ENCODE measurements at regions not wholly inside any gene's neighbourhood (a gene's known extent, or its start where the extent isn't known, plus 50 kb on each side); places are given as distances from the start of the nearest gene placed in this dataset.

- TF ChIP-seq CTCF (conservative IDR thresholded peaks at IDR 0.05; ENCODE audit: low read depth, low read length), result no peak
- no peak for DNase-seq (ENCODE audit: low read depth)
- no peak overlapping the region for H3K4me3 ChIP-seq (ENCODE audit: low read depth, low read length)
These were observed 1783.4 kb upstream of the AGA start for GRCh38 chr4:179225594-179225993.

DNA sequence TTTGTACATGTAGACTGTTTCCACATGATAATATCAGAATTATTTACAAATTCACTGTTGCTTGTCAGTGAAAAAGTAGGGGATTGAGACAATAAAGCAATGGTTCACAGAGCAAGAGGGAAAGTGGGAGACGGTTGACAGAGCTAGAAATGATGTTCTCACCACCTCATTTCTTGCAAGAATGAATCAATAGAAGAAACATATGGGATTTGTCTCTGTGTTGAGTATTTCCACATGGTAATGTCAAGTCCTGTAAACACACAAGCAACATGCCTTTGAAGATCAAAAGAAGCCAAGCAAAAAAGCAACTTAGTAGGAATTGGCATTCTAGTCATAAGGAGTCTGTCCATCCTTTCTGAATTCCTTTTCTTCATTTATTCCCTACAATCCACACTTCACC is 1806.6 kb upstream of the AGA start:
- DNase-seq (ENCODE audit: low read depth), result no peak
- no peak for TF ChIP-seq CTCF (conservative IDR thresholded peaks at IDR 0.05; ENCODE audit: low read depth, low read length)
- H3K4me3 ChIP-seq (ENCODE audit: low read depth, low read length), result no peak overlapping the region

DNA sequence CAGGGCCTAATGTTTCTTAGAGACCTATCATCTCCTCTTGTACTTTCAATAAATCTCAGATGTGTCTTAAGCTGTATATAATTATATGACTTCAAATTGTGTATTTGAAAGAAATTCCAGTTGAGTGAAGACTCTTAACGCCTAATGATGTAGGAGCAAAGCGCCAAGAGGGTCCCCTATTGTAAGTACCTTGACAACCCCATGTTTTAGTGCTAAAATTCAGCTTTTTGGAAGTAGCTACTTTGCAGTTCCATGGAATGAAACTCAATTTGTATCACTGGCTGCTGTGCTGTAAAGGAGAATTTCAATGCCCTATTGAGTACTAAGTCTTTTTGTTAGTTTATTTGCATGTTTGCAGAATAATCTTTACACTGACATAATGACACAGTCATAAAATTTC is 1826.6 kb upstream of the AGA start:
- no peak for TF ChIP-seq CTCF (conservative IDR thresholded peaks at IDR 0.05; ENCODE audit: low read depth, low read length)
- no peak overlapping the region for H3K4me3 ChIP-seq (ENCODE audit: low read depth, low read length)
- no peak for DNase-seq (ENCODE audit: low read depth)

DNA sequence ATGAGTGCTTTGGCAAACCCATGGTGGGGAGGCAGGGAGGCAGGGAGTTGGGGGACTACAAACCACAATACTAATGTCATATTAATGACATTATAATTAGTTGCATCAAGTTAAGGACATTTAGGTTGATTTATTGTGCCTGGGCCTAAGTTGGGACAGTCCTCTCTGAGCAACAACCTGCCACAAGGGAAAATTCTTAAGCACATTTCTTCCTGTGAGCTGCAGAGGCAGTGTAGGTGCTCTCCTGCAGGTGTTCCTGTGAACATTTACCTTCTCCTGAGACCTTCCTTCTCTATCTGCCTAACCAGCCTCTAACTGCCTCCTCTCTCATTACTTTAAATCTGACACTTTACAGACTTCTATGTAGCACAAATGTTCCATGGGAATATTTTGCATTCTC is 1830.0 kb upstream of the AGA start:
- H3K4me3 ChIP-seq (ENCODE audit: low read depth, low read length), result no peak overlapping the region
- DNase-seq (ENCODE audit: low read depth), result no peak
- no peak for TF ChIP-seq CTCF (conservative IDR thresholded peaks at IDR 0.05; ENCODE audit: low read depth, low read length)

DNA sequence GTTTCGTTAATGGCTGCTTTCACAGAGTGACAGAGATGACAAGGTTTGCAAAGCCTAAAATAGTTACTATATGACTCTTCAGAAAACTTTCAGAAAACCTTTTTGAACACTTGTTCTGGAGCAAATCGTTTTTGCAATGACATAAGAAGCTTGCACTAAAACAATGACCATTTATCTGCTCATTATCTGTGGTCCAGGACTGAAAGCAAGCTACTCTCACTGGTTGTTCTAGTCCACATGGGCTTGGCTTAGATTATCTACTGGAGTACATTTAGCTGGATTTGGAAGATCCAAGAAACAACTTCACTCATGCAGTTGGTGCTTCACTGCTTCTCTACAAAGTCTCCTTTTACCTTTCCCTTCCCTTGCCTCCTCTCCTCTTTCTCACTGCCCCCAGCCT is 1836.4 kb upstream of the AGA start:
- no peak overlapping the region for H3K4me3 ChIP-seq (ENCODE audit: low read depth, low read length)
- TF ChIP-seq CTCF (conservative IDR thresholded peaks at IDR 0.05; ENCODE audit: low read depth, low read length), result no peak

GRCh38 chr4:179285696-179286095 is 1843.5 kb upstream of the AGA start:
- DNase-seq (ENCODE audit: low read depth), result no peak
- H3K4me3 ChIP-seq (ENCODE audit: low read depth, low read length), result no peak overlapping the region
- TF ChIP-seq CTCF (conservative IDR thresholded peaks at IDR 0.05; ENCODE audit: low read depth, low read length), result no peak

More for the DNA sequence above, 1836.4 kb upstream of the AGA start:
- DNase-seq (ENCODE audit: low read depth), result no peak

DNA sequence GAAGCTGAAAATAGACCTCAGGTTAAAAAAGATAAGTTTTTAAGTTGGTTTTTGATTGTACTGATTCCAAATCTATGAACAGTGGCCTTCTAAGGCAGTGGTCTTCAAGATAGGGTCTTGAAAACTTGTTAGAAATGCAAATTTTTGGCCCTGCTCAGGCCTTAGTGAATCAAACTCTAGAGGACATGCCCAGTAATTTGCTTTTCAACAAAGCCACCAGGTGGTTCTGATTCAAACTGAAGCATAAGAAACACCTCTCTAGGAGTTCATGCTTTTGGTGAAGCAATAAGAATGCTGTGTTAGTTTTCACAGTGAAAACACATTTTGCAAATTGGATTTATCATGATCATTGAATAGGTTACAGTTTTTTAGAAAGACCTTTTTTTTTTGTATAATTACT is 1849.4 kb upstream of the AGA start:
- TF ChIP-seq CTCF (conservative IDR thresholded peaks at IDR 0.05; ENCODE audit: low read depth, low read length), result no peak
- DNase-seq (ENCODE audit: low read depth), result no peak
- no peak overlapping the region for H3K4me3 ChIP-seq (ENCODE audit: low read depth, low read length)

Measured in epithelial cell of proximal tubule (primary cell).